ENCODE measurements at regions not wholly inside any gene's neighbourhood (a gene's known extent, or its start where the extent isn't known, plus 50 kb on each side); places are given as distances from the start of the nearest gene placed in this dataset.

DNA sequence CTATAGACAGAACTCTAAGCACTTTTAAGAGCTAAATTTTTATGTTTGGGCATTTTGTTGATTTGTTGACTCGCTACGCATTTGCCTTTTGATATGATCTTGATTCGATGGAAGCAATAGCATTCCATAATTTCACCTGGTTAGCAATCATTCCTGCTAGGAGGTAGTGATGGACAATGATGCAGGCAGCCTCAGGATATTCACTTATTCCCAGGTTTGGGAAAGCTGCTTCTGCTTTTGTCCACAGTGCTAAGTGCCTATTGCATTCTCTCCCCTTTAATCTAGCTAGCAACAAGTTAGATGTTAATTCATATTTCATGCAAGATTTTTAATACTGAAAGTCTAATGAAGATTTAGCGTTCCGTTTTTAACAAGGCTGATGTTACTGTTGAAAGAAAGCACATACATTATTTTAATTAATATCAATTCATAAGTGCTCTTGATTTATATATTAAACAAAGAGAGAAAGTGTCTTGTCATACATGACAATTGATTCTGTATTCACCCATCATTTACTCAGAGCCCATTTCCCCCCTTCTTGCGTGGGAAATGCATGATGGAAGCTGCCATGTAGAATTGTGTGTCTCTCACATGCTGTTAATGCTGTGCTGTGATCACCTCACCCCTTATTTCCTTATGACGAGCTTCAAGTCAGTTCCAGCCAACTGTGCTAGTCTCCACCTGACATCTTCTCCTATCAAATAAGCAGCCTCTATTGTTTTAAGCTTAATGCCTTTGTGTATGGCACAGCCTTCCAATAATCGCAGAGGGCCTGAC lies 53.0 kb upstream of the TMCO5A start:
- Histone ChIP-seq H4K20me1 (replicated peaks; ENCODE audit: insufficient read depth) (no peaks in the 10 kb centered on the region), H3K36me3 (ENCODE audit: insufficient read depth) (no peaks in the 10 kb centered on the region), H3K27me3 (ENCODE audit: insufficient read depth) (no peaks in the 10 kb centered on the region), H3K79me2 (replicated peaks; ENCODE audit: insufficient read depth) (no peaks in the 10 kb centered on the region), H3K4me2 (no peak overlapping the region), H3K27ac (ENCODE audit: low read depth) (no peak overlapping the region), H2AFZ (no peak overlapping the region), H3F3A (replicated peaks; ENCODE audit: low read depth) (no peaks in the 10 kb centered on the region), H3K9me2 (ENCODE audit: insufficient read depth) (no peaks in the 10 kb centered on the region), H3K4me3 (no peak overlapping the region), H3K4me1 (ENCODE audit: insufficient read depth) (no peaks in the 10 kb centered on the region)
- TF ChIP-seq ZNF114 (CRISPR knock-in tag; IDR thresholded peaks at IDR 0.05) (no peak), ZNF331 (CRISPR knock-in tag; IDR thresholded peaks at IDR 0.05; ENCODE audit: low read depth) (no peak), EZH2 (IDR thresholded peaks at IDR 0.05; ENCODE audit: low read depth, unreplicated experiment) (no peak), CREB1 (CRISPR knock-in tag; IDR thresholded peaks at IDR 0.05; ENCODE audit: low read depth) (no peak), NANOG (IDR thresholded peaks at IDR 0.05; ENCODE audit: borderline replicate concordance) (no peak), JUNB (IDR thresholded peaks at IDR 0.05; ENCODE audit: unreplicated experiment) (no peak), STAT1 (IDR thresholded peaks at IDR 0.05; ENCODE audit: unreplicated experiment) (no peak), ETS1 (IDR thresholded peaks at IDR 0.05) (no peak), POLR2AphosphoS5 (IDR thresholded peaks at IDR 0.05; ENCODE audit: low read depth) (no peak), EZH2phosphoT487 (IDR thresholded peaks at IDR 0.05; ENCODE audit: unreplicated experiment) (no peak)
- TF ChIP-seq, protein P1, sequence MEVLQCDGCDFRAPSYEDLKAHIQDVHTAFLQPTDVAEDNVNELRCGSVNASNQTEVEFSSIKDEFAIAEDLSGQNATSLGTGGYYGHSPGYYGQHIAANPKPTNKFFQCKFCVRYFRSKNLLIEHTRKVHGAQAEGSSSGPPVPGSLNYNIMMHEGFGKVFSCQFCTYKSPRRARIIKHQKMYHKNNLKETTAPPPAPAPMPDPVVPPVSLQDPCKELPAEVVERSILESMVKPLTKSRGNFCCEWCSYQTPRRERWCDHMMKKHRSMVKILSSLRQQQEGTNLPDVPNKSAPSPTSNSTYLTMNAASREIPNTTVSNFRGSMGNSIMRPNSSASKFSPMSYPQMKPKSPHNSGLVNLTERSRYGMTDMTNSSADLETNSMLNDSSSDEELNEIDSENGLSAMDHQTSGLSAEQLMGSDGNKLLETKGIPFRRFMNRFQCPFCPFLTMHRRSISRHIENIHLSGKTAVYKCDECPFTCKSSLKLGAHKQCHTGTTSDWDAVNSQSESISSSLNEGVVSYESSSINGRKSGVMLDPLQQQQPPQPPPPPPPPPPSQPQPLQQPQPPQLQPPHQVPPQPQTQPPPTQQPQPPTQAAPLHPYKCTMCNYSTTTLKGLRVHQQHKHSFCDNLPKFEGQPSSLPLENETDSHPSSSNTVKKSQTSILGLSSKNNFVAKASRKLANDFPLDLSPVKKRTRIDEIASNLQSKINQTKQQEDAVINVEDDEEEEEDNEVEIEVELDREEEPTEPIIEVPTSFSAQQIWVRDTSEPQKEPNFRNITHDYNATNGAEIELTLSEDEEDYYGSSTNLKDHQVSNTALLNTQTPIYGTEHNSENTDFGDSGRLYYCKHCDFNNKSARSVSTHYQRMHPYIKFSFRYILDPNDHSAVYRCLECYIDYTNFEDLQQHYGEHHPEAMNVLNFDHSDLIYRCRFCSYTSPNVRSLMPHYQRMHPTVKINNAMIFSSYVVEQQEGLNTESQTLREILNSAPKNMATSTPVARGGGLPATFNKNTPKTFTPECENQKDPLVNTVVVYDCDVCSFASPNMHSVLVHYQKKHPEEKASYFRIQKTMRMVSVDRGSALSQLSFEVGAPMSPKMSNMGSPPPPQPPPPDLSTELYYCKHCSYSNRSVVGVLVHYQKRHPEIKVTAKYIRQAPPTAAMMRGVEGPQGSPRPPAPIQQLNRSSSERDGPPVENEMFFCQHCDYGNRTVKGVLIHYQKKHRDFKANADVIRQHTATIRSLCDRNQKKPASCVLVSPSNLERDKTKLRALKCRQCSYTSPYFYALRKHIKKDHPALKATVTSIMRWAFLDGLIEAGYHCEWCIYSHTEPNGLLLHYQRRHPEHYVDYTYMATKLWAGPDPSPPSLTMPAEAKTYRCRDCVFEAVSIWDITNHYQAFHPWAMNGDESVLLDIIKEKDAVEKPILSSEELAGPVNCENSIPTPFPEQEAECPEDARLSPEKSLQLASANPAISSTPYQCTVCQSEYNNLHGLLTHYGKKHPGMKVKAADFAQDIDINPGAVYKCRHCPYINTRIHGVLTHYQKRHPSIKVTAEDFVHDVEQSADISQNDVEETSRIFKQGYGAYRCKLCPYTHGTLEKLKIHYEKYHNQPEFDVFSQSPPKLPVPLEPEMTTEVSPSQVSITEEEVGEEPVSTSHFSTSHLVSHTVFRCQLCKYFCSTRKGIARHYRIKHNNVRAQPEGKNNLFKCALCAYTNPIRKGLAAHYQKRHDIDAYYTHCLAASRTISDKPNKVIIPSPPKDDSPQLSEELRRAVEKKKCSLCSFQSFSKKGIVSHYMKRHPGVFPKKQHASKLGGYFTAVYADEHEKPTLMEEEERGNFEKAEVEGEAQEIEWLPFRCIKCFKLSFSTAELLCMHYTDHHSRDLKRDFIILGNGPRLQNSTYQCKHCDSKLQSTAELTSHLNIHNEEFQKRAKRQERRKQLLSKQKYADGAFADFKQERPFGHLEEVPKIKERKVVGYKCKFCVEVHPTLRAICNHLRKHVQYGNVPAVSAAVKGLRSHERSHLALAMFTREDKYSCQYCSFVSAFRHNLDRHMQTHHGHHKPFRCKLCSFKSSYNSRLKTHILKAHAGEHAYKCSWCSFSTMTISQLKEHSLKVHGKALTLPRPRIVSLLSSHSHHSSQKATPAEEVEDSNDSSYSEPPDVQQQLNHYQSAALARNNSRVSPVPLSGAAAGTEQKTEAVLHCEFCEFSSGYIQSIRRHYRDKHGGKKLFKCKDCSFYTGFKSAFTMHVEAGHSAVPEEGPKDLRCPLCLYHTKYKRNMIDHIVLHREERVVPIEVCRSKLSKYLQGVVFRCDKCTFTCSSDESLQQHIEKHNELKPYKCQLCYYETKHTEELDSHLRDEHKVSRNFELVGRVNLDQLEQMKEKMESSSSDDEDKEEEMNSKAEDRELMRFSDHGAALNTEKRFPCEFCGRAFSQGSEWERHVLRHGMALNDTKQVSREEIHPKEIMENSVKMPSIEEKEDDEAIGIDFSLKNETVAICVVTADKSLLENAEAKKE (CRISPR knock-in tag; IDR thresholded peaks at IDR 0.05): no peak
- TF ChIP-seq, protein P2, sequence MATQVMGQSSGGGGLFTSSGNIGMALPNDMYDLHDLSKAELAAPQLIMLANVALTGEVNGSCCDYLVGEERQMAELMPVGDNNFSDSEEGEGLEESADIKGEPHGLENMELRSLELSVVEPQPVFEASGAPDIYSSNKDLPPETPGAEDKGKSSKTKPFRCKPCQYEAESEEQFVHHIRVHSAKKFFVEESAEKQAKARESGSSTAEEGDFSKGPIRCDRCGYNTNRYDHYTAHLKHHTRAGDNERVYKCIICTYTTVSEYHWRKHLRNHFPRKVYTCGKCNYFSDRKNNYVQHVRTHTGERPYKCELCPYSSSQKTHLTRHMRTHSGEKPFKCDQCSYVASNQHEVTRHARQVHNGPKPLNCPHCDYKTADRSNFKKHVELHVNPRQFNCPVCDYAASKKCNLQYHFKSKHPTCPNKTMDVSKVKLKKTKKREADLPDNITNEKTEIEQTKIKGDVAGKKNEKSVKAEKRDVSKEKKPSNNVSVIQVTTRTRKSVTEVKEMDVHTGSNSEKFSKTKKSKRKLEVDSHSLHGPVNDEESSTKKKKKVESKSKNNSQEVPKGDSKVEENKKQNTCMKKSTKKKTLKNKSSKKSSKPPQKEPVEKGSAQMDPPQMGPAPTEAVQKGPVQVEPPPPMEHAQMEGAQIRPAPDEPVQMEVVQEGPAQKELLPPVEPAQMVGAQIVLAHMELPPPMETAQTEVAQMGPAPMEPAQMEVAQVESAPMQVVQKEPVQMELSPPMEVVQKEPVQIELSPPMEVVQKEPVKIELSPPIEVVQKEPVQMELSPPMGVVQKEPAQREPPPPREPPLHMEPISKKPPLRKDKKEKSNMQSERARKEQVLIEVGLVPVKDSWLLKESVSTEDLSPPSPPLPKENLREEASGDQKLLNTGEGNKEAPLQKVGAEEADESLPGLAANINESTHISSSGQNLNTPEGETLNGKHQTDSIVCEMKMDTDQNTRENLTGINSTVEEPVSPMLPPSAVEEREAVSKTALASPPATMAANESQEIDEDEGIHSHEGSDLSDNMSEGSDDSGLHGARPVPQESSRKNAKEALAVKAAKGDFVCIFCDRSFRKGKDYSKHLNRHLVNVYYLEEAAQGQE (IDR thresholded peaks at IDR 0.05; ENCODE audit: unreplicated experiment): no peak
- TF ChIP-seq, protein P3, sequence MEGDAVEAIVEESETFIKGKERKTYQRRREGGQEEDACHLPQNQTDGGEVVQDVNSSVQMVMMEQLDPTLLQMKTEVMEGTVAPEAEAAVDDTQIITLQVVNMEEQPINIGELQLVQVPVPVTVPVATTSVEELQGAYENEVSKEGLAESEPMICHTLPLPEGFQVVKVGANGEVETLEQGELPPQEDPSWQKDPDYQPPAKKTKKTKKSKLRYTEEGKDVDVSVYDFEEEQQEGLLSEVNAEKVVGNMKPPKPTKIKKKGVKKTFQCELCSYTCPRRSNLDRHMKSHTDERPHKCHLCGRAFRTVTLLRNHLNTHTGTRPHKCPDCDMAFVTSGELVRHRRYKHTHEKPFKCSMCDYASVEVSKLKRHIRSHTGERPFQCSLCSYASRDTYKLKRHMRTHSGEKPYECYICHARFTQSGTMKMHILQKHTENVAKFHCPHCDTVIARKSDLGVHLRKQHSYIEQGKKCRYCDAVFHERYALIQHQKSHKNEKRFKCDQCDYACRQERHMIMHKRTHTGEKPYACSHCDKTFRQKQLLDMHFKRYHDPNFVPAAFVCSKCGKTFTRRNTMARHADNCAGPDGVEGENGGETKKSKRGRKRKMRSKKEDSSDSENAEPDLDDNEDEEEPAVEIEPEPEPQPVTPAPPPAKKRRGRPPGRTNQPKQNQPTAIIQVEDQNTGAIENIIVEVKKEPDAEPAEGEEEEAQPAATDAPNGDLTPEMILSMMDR (conservative IDR thresholded peaks at IDR 0.05; ENCODE audit: low read depth in 2 of 2): no peak
- Mint-ChIP-seq H3K4me1 (peaks cover 4% of the 10 kb centered on the region), H3K9me3 (no peaks in the 10 kb centered on the region), H3K4me3 (no peak overlapping the region), H3K27me3 (ENCODE audit: insufficient read depth, low read depth, poor library complexity) (peaks cover 2% of the 10 kb centered on the region), H3K36me3 (ENCODE audit: low read depth) (no peaks in the 10 kb centered on the region), H3K27ac (no peak overlapping the region)
- DNase-seq (ENCODE audit: low spot score) (no peak), ATAC-seq (no peak)

Measured in GM23338 (cell line).